ENCODE measurements at regions not wholly inside any gene's neighbourhood (a gene's known extent, or its start where the extent isn't known, plus 50 kb on each side); places are given as distances from the start of the nearest gene placed in this dataset.

DNA sequence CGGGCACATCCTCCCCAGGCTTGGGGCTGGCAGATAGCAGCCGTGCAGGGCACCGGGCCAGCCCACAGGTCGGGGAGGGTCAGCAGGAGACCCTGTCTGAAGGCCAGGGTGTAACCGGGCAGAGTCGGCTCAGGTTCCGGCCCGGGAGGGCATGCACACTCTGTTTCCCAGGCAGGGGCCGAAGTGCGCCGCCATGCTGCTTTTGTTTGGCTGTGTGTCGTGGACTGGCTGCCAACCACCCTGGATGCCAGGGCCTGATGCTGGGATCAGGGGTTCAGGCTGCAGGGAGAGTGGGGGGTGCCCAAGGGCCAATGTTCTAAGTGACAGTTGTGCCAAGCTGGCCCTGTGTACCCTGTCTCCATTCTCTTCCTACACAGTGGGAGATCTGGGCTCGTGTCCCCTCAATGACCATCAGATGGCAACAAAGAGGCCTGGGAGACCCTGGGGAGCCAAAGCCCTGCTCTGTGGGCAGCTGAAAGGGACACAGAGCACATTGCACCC, 120.9 kb upstream of the B3GAT1 start:
- TF ChIP-seq, protein P1, sequence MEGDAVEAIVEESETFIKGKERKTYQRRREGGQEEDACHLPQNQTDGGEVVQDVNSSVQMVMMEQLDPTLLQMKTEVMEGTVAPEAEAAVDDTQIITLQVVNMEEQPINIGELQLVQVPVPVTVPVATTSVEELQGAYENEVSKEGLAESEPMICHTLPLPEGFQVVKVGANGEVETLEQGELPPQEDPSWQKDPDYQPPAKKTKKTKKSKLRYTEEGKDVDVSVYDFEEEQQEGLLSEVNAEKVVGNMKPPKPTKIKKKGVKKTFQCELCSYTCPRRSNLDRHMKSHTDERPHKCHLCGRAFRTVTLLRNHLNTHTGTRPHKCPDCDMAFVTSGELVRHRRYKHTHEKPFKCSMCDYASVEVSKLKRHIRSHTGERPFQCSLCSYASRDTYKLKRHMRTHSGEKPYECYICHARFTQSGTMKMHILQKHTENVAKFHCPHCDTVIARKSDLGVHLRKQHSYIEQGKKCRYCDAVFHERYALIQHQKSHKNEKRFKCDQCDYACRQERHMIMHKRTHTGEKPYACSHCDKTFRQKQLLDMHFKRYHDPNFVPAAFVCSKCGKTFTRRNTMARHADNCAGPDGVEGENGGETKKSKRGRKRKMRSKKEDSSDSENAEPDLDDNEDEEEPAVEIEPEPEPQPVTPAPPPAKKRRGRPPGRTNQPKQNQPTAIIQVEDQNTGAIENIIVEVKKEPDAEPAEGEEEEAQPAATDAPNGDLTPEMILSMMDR (IDR thresholded peaks at IDR 0.05; ENCODE audit: control extremely low read depth, extremely low read depth, low read depth, missing control alignments), result no peak
- DNase-seq (ENCODE audit: extremely low spot score), result no peak
- ChIA-PET CTCF (no interaction called here), POLR2A (no interaction called here)

DNA sequence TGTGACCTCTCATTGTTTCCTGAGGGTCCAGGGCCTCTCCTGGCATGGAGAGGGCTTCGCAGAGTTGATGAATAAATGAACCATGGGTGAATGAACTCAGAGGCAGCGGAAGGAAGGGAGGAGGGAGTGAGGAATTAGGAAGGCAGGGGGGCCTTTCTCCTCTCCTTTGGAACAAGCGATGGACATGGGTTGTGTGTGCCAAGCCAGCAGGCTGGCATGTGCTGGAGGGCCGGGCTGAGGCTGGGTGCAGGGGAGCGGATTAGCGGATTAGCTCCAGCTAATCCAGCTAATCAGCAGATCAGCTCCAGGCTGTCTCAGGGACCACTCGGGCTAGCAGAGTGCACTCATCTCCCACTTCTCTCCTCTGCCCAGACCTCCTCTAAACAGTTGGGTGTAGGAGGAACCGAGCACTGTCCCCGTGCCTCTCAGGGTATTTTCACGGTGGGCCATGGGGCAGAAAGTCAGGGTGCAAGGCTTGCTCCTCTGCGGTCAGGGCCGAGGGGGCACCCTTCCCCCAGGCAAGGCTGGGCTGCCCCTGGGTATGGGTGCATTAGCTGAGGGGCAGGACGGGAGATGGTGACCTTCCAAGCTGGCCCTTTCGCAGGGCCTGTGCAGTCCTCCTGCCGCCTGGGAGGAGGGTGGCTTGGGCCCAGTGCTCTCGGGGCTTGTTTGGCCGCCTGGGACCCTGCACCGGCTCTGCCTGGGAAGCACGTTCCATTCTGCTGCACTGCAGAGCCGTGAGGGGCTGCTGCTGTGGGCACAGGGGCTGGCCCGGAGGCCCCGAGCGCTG, 120.3 kb upstream of the B3GAT1 start:
- TF ChIP-seq, protein P1 (IDR thresholded peaks at IDR 0.05; ENCODE audit: control extremely low read depth, extremely low read depth, low read depth, missing control alignments), result no peak
- POLR2A ChIA-PET, result no interaction called here
- DNase-seq (ENCODE audit: extremely low spot score), result no peak
- CTCF ChIA-PET, result no interaction called here

DNA sequence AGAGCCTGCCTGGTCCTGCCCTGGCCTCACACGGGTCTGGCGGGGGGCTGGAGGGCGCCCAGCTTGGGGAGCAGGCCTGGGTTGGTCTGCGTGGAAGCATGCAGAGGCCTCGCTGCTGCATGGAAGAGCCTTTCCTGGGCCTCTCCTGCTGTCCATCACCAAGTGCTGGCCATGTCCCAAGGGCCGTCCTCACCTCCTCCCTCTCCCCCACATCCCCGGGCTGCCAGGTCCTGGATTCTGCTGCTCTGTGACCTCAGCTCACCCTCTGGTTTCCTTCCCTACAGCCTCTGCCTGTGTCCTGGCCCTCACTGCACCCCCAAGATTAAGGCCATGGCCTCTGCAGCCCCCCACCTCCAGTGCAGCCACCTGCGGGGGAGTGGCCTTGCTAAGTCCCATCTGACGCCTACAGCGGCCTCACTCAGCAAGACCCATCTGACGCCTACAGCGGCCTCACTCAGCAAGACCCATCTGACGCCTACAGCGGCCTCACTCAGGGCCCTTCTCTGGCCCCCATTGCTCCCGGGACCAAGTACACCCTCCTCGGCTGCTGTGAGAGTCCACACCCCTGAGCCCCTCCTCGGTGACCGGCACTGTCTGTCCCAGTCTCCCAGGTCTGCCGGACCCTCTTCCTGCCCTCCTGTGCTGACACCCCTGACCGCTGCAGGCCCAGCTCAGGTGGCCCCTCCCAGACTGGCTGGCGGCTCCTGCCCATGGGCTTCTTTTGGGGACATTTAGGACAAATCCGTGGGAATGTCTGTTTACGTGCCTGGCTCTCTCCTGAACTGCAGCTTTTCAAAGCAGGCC, 119.5 kb upstream of the B3GAT1 start:
- TF ChIP-seq, protein P1 (IDR thresholded peaks at IDR 0.05; ENCODE audit: control extremely low read depth, extremely low read depth, low read depth, missing control alignments), result no peak
- CTCF ChIA-PET, result no interaction called here
- DNase-seq (ENCODE audit: extremely low spot score), result no peak
- POLR2A ChIA-PET, result no interaction called here

DNA sequence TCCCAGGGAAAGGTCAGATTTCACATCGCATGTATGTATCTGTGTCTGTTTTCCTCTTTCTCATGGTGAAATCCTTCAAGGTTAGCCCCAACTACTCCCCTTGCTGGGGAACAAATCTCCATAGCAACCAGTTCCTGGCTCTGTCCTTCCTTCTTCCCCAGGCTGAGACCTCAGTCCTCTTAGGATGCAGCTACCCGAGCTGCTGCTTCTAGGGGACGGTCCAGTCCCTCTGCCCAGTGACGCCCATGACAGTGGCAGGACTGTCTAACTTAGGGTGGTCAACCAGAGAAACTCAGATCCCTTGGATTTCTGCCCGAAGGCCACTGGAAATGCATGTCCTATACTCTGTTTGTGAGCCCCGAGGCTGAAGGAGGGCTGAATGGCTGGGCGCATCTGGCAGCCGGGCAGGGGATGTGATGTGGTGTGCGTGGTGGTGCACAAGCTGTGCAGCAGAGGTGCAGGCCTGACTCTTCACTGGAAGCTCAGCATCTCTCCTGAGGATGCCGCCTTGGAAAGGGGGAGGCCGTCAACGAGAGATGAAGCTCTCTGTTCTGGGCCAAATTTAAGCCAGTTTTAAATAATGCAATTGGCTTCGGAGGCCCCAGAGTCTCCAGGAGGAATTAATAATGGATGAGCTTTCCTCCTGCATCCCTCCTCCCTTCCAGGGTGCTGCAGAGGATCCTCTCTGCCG, 118.7 kb upstream of the B3GAT1 start:
- TF ChIP-seq, protein P1 (IDR thresholded peaks at IDR 0.05; ENCODE audit: control extremely low read depth, extremely low read depth, low read depth, missing control alignments), result no peak
- ChIA-PET POLR2A (no interaction called here), CTCF (no interaction called here)
- no peak for DNase-seq (ENCODE audit: extremely low spot score)

DNA sequence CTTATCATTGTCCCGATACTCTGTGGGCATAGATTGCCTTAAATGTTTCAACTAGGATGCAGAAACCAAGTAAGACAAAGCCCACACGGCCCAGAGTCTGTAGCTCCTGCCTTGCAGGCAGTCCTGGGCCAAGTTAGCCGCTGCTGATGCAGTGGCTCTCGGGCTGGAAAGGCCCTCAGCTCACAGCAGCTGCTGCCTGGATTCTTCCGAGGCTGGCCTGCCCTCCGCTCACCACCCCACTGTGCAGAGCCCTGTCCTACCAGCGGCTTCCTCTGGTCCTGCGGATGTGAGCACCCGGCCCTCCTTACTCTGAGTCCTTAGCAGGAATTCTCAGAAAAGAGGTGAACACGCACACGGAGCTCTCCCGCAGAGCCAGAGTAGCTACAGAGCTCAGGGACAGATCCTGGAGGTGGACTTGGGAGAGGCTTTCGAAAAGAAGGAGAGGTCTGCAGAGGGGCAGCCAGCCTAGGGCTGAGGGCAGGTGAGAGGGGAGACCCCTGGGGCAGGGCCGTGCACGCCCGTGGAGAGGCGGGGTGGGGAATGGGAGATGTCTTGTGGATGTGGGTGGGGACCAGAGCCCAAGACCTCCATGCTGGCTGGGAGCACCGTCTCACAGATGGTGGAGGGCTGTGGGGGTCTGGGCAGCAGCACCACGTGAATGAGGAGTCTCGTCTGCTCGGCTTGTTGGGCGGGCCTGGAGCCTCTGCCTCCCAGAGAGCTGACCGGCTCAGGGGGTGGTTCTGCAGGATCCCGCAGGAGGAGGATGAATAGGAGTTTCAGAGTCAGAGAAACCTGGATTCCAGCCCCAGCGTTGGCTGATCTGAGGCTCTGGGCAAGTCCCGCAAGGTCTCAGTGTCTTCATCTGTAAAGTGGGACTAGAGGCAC, 117.4 kb upstream of the B3GAT1 start:
- ChIA-PET POLR2A (no interaction called here), CTCF (no interaction called here)
- DNase-seq (ENCODE audit: extremely low spot score), result no peak
- TF ChIP-seq, protein P1 (IDR thresholded peaks at IDR 0.05; ENCODE audit: control extremely low read depth, extremely low read depth, low read depth, missing control alignments), result no peak

Data from GM10248 (cell line).